Transverse colon (tissue), 3 donors: ENCODE measurements at regions not wholly inside any gene's neighbourhood (a gene's known extent, or its start where the extent isn't known, plus 50 kb on each side); places are given as distances from the start of the nearest gene placed in this dataset.

Source experiments
- POLR2A ChIP-seq: fragments of 450-650 bp; IDR thresholded peaks from one replicate; pipeline ENCODE4 v1.6.1; 2016; ENCODE audit warnings: antibody characterized with exemption, mild to moderate bottlenecking, moderate library complexity
- TF ChIP-seq, protein P1 (sequence below), 5 experiments: fragments of 200-600 bp in 3 of 5; fragments of 450-650 bp in 2 of 5; sonication (generic) in 3 of 5; IDR thresholded peaks; 1 replicate in 2 of 5; 2 replicates in 3 of 5; pipeline ENCODE4 v1.5.1; 2016 to 2017; ENCODE audit warnings: antibody characterized with exemption in 5 of 5, inconsistent platforms in 3 of 5, mild to moderate bottlenecking in 2 of 5, moderate library complexity in 1 of 5

GRCh38 chr12:47353508-47353907, 273.7 kb upstream of the AMIGO2 start:
- TF ChIP-seq, protein P1, sequence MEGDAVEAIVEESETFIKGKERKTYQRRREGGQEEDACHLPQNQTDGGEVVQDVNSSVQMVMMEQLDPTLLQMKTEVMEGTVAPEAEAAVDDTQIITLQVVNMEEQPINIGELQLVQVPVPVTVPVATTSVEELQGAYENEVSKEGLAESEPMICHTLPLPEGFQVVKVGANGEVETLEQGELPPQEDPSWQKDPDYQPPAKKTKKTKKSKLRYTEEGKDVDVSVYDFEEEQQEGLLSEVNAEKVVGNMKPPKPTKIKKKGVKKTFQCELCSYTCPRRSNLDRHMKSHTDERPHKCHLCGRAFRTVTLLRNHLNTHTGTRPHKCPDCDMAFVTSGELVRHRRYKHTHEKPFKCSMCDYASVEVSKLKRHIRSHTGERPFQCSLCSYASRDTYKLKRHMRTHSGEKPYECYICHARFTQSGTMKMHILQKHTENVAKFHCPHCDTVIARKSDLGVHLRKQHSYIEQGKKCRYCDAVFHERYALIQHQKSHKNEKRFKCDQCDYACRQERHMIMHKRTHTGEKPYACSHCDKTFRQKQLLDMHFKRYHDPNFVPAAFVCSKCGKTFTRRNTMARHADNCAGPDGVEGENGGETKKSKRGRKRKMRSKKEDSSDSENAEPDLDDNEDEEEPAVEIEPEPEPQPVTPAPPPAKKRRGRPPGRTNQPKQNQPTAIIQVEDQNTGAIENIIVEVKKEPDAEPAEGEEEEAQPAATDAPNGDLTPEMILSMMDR (IDR thresholded peaks at IDR 0.05), result no peak
- TF ChIP-seq POLR2A, result no peak
